Stimulated activated CD4-positive, alpha-beta T cell treated with anti-CD3 and anti-CD28 coated beads, Interleukin-4, amount 100 ng/mL, for 1 hour (primary cell): ENCODE measurements at regions not wholly inside any gene's neighbourhood (a gene's known extent, or its start where the extent isn't known, plus 50 kb on each side); places are given as distances from the start of the nearest gene placed in this dataset.

ENCODE experiments used
- DNase-seq: peaks from one replicate; pipeline ENCODE4 v3.0.0-alpha.2; 2020

DNA sequence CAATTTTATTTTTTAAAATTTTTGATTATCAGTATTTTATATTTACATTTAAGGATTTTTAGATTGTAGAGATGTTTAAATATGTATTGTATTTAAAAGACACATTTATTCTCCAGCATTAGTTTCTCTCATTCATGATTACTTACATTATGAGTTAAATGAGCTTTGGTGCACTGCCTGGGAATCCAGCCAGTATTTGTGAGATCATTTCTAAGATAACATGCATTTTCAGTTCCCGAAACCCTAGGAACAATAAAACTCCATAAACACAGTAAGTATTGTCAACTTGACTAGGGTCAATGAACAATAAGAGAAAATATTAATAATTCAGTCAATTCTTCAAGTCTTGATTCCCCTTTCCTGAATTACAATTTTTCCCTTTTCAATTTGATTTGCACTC, 403.3 kb downstream of the PLK2 start:
- DNase-seq, result no peak

DNA sequence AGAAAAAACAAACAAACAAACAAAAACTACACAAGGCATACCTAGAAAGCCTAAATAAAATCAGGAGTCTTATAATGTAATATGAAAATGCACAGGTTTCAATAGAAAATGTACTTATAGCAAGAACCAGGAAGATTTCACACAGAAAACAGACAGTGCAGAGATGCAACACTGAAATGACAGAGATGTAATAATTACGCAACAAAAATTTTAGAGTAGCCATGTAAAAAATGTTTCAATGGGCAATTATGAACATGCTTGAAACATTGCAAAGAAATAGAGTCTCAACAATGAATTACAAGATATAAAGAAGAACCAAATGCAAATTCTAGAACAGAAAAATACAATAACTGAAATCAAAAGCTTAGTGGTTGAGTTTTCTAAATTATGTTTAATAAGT, 405.9 kb downstream of the PLK2 start:
- no peak for DNase-seq

DNA sequence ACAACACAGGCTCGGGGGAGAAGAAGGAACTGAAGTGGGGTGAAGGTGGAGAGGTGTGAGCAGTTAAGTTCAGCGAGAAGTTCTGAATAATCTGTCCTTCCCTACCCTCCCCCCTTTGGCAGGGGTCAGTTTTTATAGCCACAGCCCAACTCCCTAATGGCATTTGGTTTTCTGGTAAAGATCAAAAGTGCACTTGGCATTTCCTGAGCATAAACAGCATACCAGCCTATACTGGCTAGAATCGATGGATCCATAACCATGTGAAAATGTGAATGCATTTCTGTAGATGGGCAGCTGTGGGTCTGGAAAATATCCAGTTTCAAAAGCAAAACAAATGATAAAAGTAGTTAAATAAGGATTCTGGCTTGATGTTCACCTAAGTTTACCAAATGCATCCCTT, 410.9 kb downstream of the PLK2 start:
- DNase-seq, result no peak

DNA sequence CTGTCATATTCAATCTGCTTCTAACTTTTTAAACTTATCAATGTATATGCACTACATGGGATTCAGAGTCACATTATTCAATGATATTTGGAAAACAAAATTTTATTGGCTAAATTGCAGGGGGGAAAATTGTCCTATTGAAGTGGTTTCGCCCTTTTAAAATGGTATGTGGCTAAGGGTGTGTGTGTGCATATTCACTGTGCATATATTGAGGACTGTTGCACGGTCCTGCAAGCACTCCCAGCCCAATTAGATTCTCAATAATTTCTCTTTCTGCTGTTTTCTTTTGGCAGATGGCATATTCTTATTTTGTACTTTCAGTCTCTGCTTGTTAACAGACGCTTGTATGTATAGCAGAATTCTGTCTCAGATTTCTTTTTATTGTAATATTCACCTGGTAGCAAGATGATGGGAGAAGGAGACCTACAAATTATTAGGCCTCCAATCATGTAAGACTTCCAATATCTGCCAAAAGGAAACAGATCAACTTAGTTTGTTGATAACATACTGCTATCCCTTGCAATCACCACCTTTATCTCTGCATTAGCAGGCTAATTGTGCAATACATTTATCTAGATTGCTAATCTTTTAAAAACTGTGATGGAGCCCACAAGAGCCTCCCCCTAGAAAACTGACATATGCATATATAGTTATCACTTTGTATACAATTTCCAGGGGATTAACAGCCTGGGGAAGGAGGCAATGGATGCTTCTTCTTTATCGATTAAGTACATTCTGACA, 411.5 kb downstream of the PLK2 start:
- no peak for DNase-seq

DNA sequence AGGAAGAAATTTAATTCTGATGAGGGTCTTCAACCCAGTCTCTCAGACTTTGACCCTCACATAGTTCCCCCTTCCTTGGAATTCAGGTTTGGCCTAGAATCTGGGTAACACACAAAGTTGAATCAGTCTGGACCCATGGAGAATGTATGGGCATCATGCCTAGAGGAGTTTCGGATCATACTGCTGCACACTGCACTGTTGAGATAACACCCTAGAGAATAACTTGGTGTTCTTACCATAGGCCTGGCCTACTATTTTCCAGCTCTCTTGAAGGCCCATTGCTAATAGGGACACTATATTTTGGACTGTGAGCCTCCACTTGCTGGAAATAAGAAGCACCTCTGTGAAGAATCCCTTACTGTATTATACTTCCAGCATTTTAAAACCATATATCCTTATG, 413.5 kb downstream of the PLK2 start:
- DNase-seq, result no peak

DNA sequence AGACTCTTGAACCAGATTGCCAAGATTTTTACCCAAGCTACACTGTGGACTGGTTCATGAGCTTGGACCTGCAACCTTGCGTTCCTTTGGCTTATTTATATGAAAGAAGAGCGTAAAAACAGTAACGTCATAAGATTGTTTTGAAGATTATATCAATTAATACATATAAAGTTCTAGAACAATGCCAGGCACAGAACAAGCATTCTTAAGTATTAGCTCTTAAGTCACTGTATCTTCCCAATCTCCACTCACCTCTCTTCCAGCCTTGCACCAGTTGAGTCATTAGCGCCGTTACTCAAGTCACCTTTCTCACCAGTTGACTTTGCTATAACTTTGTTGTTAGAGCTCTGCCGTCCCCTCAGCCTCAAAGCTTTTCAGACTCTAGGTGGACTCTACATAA, 415.7 kb downstream of the PLK2 start:
- DNase-seq, result no peak

DNA sequence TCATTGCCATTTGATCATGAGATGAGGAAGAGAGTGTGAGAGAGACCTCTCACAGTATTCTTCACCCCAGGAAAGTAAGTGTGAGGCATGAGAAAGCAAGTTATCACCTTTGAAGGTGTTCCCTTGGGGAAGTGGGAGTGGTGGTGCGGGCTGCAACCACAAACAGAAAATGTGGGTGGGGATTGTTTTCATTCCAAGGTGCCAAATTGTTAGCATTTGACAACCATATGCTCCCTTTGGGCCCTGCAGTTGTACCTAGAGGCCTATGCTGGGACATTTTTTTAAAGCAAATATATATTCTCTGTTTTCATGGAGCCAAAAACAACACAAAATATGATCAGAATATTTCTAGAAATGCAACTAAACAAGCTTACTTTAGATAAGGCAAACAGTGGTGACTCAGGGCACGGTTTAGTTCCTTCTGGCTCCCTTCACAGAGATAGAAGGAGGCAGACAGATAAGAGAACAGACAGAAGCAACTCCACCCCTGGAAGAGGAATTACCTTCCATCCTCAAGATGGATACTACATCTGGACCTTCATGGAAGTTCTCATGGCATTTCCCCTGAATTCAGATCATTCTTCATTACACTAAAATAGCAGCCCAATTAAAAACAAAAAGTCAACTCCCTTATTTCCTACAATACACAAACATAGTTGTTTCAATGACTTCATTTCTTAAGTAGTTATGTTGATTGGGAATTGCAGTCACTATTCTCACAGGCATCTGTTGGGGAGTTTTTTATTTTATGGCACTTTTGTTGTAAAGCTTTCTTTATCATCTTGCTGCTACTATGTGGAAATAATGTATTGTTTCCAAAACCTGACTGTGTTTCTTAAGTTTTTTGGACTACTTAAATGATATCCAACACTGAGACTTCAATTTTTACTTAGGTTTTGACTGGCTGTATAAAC, 416.6 kb downstream of the PLK2 start:
- DNase-seq, result no peak

DNA sequence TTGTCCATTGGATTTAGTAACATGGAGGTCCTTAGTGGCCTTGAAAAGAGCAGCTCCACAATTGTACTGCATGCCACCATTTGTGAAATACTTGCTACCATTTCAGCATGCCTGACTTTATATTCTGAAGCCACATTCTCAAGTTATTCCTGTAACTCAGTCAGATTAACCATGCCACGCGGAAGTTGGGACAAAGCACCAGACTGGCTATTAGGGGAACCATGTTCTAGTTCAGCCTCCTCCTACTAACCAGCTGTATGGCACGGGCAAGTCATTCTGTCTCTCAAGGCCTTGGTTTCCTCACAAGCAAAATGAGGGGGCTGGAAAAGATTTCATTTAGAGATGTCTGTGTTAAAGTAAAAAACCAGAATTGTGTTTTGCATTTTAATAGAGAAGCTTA, 418.0 kb downstream of the PLK2 start:
- DNase-seq, result no peak

DNA sequence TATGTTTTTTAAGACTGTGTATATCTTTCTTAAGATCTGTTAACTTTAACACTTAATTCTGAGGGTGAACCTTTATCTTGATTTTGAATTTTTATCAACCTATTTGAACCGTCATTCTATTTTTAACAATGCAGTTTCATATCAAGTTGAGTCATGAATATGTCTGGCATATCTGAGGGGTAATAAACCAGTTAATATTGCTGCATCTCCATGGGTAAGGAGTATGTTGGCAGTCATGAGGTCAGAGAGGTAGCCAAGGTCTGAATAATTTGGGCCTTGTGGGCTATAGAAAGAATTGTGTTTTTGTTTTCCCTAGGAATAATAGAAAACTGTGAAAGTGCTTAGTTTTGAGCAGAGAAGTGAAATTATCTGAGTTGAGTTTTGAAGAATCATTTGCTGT, 419.0 kb downstream of the PLK2 start:
- no peak for DNase-seq

DNA sequence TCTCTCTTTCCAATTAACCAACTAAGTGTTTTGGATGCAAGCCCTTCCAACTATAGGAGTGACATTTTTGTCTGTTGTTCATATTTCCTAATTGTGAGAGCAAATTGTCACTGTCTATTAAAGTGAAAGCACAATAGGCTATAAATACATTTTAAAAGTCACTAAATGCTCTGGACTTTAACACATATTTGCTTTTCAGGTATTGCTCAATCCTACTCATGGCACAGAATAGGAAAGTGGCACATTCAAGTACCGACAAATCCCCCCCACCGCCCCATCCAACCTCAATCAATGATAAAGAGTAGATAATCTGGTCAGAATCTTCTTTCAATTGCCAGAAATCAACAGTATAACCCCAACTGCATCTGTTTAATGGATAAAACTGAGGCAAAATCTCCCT, 419.8 kb downstream of the PLK2 start:
- DNase-seq, result no peak

DNA sequence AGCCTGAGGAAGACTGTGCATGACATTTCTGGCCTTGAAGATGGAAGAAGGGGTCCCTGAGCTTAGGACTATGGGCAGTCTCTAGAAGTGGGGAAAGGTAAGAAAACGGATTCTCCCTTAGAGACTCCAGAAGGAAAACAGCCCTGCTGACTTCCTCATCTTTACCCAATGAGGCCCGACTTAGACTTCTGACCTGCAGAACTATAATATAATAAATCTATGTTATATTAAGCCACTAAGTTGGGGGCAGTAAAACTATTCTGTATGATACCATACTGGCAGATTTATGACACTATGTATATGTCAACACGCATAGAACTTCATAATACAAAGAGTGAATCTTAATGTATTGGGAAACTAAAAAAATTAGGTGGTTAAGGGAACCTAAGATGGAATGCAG, 422.0 kb downstream of the PLK2 start:
- DNase-seq, result no peak

DNA sequence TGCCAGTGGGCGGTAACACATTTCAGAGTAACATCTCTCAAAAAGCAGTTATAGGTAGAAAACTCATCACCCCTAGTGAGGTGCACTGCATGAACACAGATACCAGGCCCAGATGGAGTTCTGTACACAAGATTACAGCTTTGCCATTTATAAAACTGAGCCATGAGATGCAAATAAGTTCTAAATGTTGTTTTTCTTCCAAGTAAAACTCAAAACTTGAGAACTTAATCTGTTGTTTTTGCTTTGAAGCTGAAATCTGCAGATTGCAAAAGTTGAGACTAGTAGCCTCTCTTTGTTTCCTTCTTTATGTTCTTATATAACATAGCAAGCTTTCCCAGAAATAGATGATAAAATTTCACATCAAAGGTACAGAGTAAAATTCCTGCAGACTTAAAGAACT, 434.1 kb downstream of the PLK2 start:
- DNase-seq, result no peak

DNA sequence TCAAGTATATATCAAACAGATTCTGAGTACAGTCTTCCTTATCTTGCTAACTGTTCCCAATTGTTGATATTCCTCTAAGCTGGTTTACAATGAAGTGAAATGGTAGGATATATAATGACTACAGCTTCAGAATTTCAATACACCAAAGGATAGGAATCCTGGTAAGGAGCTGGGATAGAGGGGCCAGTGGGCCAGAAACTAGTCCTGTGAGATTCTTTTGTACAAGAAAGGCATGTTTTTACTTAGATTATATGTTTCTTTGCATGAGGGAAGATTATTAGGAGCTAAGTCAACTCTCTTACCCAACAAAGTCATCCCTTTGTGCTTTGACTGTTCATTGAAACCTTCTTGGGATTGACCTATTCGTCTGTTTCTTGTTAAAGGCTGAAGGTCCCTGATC, 435.7 kb downstream of the PLK2 start:
- no peak for DNase-seq

DNA sequence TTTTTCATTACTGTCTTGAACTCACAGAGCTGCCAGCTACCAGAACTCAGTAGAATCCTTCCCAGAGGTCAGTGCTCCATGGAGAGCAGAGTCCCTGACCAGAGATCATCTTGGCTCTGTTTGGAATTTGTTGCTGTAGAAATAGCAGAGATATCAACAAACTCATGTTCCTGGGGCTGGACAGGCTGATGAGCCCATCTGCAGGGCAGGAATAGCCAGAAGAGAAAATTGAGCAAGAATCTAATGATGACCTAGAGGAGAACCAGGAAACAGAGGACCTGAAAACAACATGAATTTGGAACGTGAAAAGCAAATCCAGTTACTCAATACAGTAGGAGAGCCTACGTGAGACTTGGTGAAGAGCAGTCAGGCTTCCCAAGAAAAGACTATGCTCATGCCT, 437.8 kb downstream of the PLK2 start:
- no peak for DNase-seq

DNA sequence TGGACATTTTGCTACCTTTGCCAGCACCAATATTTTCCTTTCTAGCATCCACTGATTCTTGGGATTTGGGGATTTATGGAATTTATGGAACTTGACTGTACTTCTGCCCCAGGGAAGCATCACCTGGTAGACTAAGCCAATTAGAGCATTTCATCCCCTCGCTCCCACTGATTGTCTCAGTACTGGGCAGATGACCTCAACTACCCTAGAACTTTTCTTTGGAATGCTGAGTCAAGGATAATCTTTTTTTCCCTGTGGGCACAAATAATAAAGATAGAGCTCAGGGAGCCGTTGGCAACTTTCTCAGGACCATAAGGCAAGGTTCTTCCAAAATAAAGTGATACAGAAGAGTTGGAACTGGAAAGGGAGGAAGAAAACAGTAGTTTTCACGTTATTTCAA, 438.4 kb downstream of the PLK2 start:
- DNase-seq, result no peak

DNA sequence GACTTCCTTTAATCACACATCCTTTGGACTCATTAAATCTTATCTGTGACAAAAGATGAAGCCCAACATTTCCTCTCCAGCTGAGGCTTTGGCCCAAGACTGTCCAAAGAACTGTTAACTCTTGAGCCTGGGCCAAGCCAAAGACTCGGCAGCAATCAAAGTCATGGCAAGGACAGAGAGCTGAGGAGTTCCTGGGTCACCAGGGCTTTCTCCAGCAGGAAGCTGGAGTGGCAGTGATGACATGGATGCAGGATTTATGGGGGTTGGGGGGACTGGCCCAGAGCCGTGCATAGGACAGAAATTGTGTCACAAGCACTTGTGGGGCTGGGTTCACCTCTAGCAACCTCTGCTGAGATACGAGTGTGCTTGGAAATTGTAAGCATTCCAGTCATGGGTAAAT, 440.3 kb downstream of the PLK2 start:
- no peak for DNase-seq

DNA sequence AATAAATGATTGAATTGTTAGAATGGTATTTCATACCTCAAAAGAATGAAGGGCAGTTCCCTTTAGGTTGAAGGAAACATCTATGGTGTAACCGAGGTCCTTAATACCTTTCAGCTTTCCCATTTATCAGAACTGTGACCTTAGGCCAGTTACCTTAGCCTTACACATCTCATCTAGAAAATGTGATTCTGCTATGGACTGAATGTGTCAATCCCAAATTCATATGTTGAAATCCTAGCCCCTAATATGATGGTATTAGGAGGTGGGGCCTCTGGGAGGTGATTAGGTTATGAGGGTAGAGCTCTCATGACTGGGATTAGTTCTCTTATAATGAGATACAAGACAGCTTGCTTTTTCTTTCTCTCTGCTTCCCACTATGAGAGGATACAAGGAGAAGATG, 441.9 kb downstream of the PLK2 start:
- DNase-seq, result no peak

DNA sequence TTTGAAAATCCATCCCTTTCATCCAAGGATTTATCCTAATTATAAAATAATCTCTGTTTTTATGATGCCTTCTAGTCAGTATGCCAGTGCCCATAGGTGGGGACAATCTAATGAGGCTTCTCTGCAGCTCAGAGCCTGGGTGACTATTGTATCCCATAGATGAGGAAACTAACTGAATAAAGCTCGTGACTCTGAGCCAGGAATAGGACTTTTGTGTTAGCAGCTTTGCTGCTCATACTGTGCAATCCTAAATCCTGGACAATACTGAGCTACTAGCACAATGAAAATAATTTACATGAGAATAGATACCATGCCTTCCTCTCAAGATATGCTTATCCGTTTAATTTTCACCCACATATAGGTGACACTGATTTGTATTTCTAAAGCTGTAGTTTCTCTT, 443.0 kb downstream of the PLK2 start:
- DNase-seq, result no peak

DNA sequence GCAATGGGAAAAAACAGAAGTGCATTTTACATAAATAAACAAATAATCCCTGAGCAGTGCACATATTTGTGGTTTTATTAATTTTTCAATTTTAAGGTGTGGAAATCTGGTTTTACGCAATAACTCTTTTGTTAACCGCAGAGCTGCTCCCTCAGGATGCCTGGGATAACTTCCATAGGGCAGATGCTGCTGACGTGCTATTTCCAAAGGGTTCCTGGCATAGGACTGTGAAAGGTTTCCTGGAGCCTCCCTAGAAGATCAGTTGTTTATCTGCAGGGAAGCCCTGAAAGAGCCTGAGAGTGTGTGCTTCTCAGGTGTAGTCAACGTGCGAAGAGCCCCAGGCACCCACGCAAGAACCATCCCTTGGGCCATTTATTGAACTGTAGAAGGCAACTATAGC, 443.5 kb downstream of the PLK2 start:
- DNase-seq, result no peak

DNA sequence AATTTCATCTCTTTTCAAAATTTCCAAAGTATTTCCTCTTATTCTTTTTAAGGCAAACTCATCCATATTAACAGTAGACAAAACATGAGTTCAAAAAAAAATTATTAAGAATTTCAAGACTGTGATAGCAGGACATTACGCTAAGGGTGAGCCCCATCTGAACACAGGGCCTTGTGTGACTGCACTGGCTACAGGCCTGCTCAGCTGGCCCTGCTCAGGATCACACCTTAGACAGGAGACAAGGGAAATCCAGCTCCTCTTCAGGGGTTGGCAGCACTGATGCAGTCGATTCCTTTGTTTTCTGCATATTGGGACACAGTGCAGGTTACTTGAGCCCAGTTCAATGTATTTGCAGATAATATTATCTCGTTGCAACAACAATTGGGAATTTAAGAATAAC, 444.7 kb downstream of the PLK2 start:
- DNase-seq, result no peak

DNA sequence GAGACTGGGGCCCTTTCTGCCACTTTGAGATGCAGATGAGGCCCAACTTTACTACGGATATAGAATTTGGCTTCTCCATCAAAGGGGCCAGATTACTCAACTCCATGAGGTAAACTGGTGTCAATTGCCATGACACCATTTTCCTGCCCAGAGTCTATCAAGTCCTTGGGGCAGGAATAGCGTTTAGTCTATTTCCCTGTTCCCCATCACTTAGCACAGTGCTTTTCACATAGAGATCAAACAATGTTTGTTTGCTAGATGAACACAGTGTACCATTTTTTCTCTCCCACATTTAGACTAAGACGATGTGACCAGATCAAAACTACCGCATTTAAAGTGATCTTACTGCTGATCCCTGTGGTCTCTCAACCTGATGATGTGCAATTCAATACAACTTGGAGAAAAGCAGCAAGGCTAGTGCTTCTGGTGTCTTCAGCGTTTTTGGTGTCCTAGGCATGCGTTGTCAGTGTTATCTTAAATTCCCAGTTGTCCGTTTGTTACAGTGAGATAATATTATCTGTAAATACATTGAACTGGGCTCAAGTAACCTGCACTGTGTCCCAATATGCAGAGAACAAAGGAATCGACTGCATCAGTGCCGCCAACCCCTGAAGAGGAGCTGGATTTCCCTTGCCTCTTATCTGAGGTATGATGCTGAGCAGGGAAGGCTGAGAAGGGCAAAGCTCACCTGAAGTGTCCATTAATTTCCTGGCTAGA, 446.2 kb downstream of the PLK2 start:
- DNase-seq, result no peak

DNA sequence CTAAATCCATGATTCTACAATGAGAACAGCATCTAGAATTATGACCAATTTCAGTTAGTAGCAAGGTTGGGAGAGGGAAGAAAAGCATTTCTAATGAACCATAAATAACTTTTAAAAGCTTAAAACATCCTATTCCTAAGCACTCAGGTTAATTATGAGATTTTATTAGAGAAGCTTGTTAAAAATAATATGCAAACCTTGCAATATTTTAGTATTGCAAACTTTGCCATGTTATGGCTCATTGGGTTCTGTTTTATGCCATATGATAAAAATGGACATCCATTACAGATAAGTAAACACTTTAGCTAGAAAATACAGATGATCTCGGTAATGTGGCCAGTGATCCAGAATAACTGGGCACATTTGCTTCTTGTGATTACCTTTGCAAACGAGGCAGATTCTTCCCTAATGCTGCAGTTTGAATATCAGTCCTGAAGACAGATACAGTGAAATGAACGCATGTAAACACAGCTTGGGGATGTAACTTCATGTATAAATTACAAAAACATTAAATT, 447.0 kb downstream of the PLK2 start:
- no peak for DNase-seq

DNA sequence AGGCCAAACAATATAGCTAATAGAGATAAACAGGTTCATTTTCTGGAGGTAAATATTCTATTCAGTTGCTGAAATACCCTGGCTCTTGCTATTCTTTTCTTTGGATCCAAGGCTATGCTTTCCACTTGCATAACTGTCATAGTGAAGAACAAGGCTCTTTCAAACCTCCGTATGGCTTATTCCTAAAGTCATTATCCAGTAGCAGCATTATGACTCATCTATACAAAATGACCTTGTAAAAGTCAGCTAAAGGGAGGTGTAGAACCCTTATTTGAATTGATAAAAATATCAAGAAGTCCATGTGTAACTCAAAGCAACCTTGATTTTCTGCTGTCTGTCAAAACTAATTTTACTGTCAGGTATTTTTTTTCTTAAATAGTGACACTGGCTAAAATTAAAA, 447.8 kb downstream of the PLK2 start:
- DNase-seq, result no peak

DNA sequence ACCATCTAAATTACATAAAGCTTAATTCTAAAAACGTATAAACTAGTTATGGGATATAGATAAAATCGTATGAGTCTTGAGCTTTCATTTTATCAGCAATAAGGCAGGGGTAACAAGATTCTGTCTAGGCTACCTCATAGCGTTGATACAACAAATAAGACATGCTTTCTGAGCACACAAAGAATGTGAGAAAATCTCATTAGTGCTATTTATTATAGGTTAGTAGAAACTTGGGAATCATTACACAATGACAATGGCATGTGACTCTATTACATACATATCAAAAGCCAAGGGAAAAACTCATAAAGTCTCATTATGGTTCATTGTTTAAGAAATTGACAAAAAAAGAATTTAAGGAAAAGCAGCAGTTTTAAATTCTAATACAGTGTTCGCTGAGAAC, 448.6 kb downstream of the PLK2 start:
- no peak for DNase-seq
